Stimulated activated CD4-positive, alpha-beta T cell treated with anti-CD3 and anti-CD28 coated beads, Interleukin-2, amount 100 ng/mL, for 24 hours (primary cell): ENCODE measurements at regions not wholly inside any gene's neighbourhood (a gene's known extent, or its start where the extent isn't known, plus 50 kb on each side); places are given as distances from the start of the nearest gene placed in this dataset.

Experiments
- DNase-seq, 2 donors: peaks; one replicate each; pipeline ENCODE4 v3.0.0-alpha.2; 2020

GRCh38 chr17:54745862-54746261 is 154.8 kb upstream of the TOM1L1 start:
- no peak for DNase-seq

- DNase-seq = no peak
Measured at GRCh38 chr17:54749157-54749556, 151.5 kb upstream of the TOM1L1 start.

- DNase-seq = peak in 1 of 2 donors; percentile 11
Measured at GRCh38 chr17:54754560-54754959, 146.1 kb upstream of the TOM1L1 start.

GRCh38 chr17:54760836-54761235 is 139.8 kb upstream of the TOM1L1 start:
- DNase-seq = no peak

GRCh38 chr17:54770836-54771235 is 129.8 kb upstream of the TOM1L1 start:
- no peak for DNase-seq

GRCh38 chr17:54771409-54771915 is 129.2 kb upstream of the TOM1L1 start:
- no peak for DNase-seq

GRCh38 chr17:54780238-54780637 is 120.4 kb upstream of the TOM1L1 start:
- no peak for DNase-seq

- no peak for DNase-seq
Measured at GRCh38 chr17:54781389-54781788, 119.3 kb upstream of the TOM1L1 start.

- DNase-seq = no peak
Measured at GRCh38 chr17:54784305-54784704, 116.3 kb upstream of the TOM1L1 start.

GRCh38 chr17:54785643-54786268 is 114.9 kb upstream of the TOM1L1 start:
- DNase-seq = no peak

- DNase-seq = no peak
Measured at GRCh38 chr17:54789101-54789880, 111.4 kb upstream of the TOM1L1 start.

- no peak for DNase-seq
Measured at GRCh38 chr17:54793271-54793670, 107.4 kb upstream of the TOM1L1 start.

GRCh38 chr17:54795046-54795445 is 105.6 kb upstream of the TOM1L1 start:
- no peak for DNase-seq

GRCh38 chr17:54807331-54807730 is 93.3 kb upstream of the TOM1L1 start:
- DNase-seq = no peak

GRCh38 chr17:54813896-54814295 is 86.8 kb upstream of the TOM1L1 start:
- DNase-seq = no peak

GRCh38 chr17:54814371-54814770 is 86.3 kb upstream of the TOM1L1 start:
- no peak for DNase-seq

GRCh38 chr17:54834086-54834485 is 66.6 kb upstream of the TOM1L1 start:
- DNase-seq = no peak

- DNase-seq = no peak
Measured at GRCh38 chr17:54835015-54835414, 65.6 kb upstream of the TOM1L1 start.

GRCh38 chr17:54836723-54837462 is 63.8 kb upstream of the TOM1L1 start:
- DNase-seq = no peak

- DNase-seq = no peak
Measured at GRCh38 chr17:54838651-54839421, 61.8 kb upstream of the TOM1L1 start.

- DNase-seq = no peak
Measured at GRCh38 chr17:54839447-54839846, 61.2 kb upstream of the TOM1L1 start.

- no peak for DNase-seq
Measured at GRCh38 chr17:54840885-54841591, 59.6 kb upstream of the TOM1L1 start.
